Left lung (tissue), 4 donors: ENCODE measurements at regions not wholly inside any gene's neighbourhood (a gene's known extent, or its start where the extent isn't known, plus 50 kb on each side); places are given as distances from the start of the nearest gene placed in this dataset.

ENCODE experiments used
- ATAC-seq: fragments of 200-7000 bp; cut with Tn5 transposase; one replicate; pipeline ENCODE4 v1.9.1; 2020; ENCODE audit warnings: moderate library complexity
- DNase-seq, 4 donors: peaks; one replicate each; pipeline ENCODE4 v3.0.0-alpha.2; 2013 to 2020
- H3K27ac ChIP-seq, 2 donors: fragments of 200-600 bp; sonication (generic) in 1 of 2; one replicate each; pipeline versions ENCODE4 v1.5.0 to v1.8.0; 2020 to 2021
- H3K27me3 ChIP-seq, 2 donors: fragments of 200-600 bp; sonication (generic) in 1 of 2; one replicate each; pipeline versions ENCODE4 v1.5.0 to v1.8.0; 2020 to 2021
- H3K36me3 ChIP-seq, 2 donors: fragments of 200-600 bp; sonication (generic) in 1 of 2; one replicate each; pipeline versions ENCODE4 v1.5.0 to v1.8.0; 2020 to 2021
- H3K4me1 ChIP-seq, 2 donors: fragments of 200-600 bp; one replicate each; pipeline ENCODE4 v1.8.0; 2021
- H3K4me3 ChIP-seq, 2 donors: fragments of 200-600 bp; sonication (generic) in 1 of 2; one replicate each; pipeline versions ENCODE4 v1.5.0 to v1.8.0; 2020 to 2021; ENCODE audit warnings: mild to moderate bottlenecking in 1 of 2
- H3K9me3 ChIP-seq, 2 donors: fragments of 200-600 bp; sonication (generic) in 1 of 2; one replicate each; pipeline versions ENCODE4 v1.5.0 to v1.8.0; 2020 to 2021
- CTCF ChIP-seq, 2 donors: fragments of 200-600 bp; sonication (generic) in 1 of 2; IDR thresholded peaks; one replicate each; pipeline versions ENCODE4 v1.5.0 to v1.8.0; 2021; ENCODE audit warnings: antibody characterized with exemption in 2 of 2
- intact Hi-C, 2 donors: fragments of 100-400 bp; cut with DNase I; formaldehyde crosslinking; loops; one replicate each; pipeline versions ENCODE4 v1.11.2 to v1.14.2; 2022
- donor health status: DM: no; HTN: yes; CAD: no.
- donor health status: DM: no; HTN: no; CAD: no.

GRCh38 chr4:35754047-35754446, 490.3 kb downstream of the ARAP2 start:
- ATAC-seq (no peak), DNase-seq (no peak)
- Histone ChIP-seq H3K9me3 (peaks cover 0 to 4% of the 10 kb centered on the region in 2 donors), H3K4me3 (no peak overlapping the region), H3K27me3 (no peaks in the 10 kb centered on the region), H3K36me3 (no peaks in the 10 kb centered on the region), H3K27ac (no peak overlapping the region), H3K4me1 (no peaks in the 10 kb centered on the region)
- intact Hi-C loops, result no loop called here
- TF ChIP-seq CTCF (IDR thresholded peaks at IDR 0.05), result no peak

- no peaks in the 10 kb centered on the region for H3K27me3 ChIP-seq
- intact Hi-C loops, result no loop called here
- H3K4me3 ChIP-seq, result no peak overlapping the region
- peaks cover 0 to 4% of the 10 kb centered on the region in 2 donors for H3K9me3 ChIP-seq
- DNase-seq, result peak in 1 of 4 donors; percentile 5
- no peak for ATAC-seq
- no peaks in the 10 kb centered on the region for H3K4me1 ChIP-seq
- H3K27ac ChIP-seq, result no peak overlapping the region
- H3K36me3 ChIP-seq, result no peaks in the 10 kb centered on the region
- TF ChIP-seq CTCF (IDR thresholded peaks at IDR 0.05), result no peak
Measured at GRCh38 chr4:35757836-35758235, 486.5 kb downstream of the ARAP2 start.

GRCh38 chr4:35760807-35761206, 483.5 kb downstream of the ARAP2 start:
- Histone ChIP-seq H3K36me3 (no peaks in the 10 kb centered on the region), H3K4me3 (no peak overlapping the region), H3K27ac (no peak overlapping the region), H3K9me3 (peaks cover 0 to 4% of the 10 kb centered on the region in 2 donors), H3K4me1 (no peaks in the 10 kb centered on the region), H3K27me3 (no peaks in the 10 kb centered on the region)
- peak in 1 of 4 donors; percentile 1 for DNase-seq
- no peak for TF ChIP-seq CTCF (IDR thresholded peaks at IDR 0.05)
- intact Hi-C loops, result no loop called here
- no peak for ATAC-seq

GRCh38 chr4:35771571-35771970, 472.7 kb downstream of the ARAP2 start:
- H3K4me3 ChIP-seq, result no peak overlapping the region
- no peaks in the 10 kb centered on the region for H3K36me3 ChIP-seq
- no peaks in the 10 kb centered on the region for H3K9me3 ChIP-seq
- no peak for DNase-seq
- intact Hi-C loops, result no loop called here
- H3K27ac ChIP-seq, result no peak overlapping the region
- TF ChIP-seq CTCF (IDR thresholded peaks at IDR 0.05), result no peak
- no peaks in the 10 kb centered on the region for H3K4me1 ChIP-seq
- no peaks in the 10 kb centered on the region for H3K27me3 ChIP-seq
- ATAC-seq, result no peak

GRCh38 chr4:35772291-35772690, 472.0 kb downstream of the ARAP2 start:
- Histone ChIP-seq H3K4me1 (no peaks in the 10 kb centered on the region), H3K27ac (no peak overlapping the region), H3K27me3 (no peaks in the 10 kb centered on the region), H3K36me3 (no peaks in the 10 kb centered on the region), H3K4me3 (no peak overlapping the region), H3K9me3 (no peaks in the 10 kb centered on the region)
- DNase-seq (no peak), ATAC-seq (no peak)
- intact Hi-C loops, result no loop called here
- no peak for TF ChIP-seq CTCF (IDR thresholded peaks at IDR 0.05)
